ENCODE measurements at regions not wholly inside any gene's neighbourhood (a gene's known extent, or its start where the extent isn't known, plus 50 kb on each side); places are given as distances from the start of the nearest gene placed in this dataset.

- no peak for TF ChIP-seq PAX5 (IDR thresholded peaks at IDR 0.05; ENCODE audit: insufficient read depth, low read length, severe bottlenecking)
- no peak for TF ChIP-seq SPI1 (IDR thresholded peaks at IDR 0.05; ENCODE audit: low read depth, low read length)
- TF ChIP-seq POLR2A (IDR thresholded peaks at IDR 0.05; ENCODE audit: low read depth, low read length), result no peak
- TF ChIP-seq POU2F2 (IDR thresholded peaks at IDR 0.05; ENCODE audit: low read depth, low read length), result no peak
- no peak for TF ChIP-seq POLR2AphosphoS5 (IDR thresholded peaks at IDR 0.05; ENCODE audit: low read depth, low read length)
- TF ChIP-seq TAF1 (IDR thresholded peaks at IDR 0.05; ENCODE audit: low read depth, low read length), result no peak
- no peak for DNase-seq (ENCODE audit: insufficient read length, low spot score)
- FAIRE-seq, result no peak
Measured at GRCh38 chr3:189493271-189493670, 137.9 kb upstream of the TP63 start.

DNA sequence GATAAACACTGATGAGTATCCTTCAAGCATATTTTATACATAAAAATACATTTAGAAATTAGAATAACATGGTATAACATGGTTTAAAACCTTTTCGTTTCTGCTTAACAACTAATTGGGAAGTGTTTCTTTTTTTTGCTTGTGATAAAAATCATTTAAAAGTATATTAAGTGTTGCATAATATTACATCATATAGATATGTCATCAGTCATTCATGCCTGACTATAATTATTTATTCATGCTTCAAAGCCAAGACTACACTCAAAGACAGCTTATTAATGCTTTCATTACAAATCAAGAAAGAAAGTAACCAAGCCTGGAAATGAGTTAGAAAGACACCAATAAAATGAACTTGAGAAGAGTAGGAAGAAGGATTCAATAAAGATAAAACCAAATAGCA, 136.6 kb upstream of the TP63 start:
- no peak for TF ChIP-seq PAX5 (IDR thresholded peaks at IDR 0.05; ENCODE audit: insufficient read depth, low read length, severe bottlenecking)
- DNase-seq (ENCODE audit: insufficient read length, low spot score) (no peak), FAIRE-seq (no peak)

DNA sequence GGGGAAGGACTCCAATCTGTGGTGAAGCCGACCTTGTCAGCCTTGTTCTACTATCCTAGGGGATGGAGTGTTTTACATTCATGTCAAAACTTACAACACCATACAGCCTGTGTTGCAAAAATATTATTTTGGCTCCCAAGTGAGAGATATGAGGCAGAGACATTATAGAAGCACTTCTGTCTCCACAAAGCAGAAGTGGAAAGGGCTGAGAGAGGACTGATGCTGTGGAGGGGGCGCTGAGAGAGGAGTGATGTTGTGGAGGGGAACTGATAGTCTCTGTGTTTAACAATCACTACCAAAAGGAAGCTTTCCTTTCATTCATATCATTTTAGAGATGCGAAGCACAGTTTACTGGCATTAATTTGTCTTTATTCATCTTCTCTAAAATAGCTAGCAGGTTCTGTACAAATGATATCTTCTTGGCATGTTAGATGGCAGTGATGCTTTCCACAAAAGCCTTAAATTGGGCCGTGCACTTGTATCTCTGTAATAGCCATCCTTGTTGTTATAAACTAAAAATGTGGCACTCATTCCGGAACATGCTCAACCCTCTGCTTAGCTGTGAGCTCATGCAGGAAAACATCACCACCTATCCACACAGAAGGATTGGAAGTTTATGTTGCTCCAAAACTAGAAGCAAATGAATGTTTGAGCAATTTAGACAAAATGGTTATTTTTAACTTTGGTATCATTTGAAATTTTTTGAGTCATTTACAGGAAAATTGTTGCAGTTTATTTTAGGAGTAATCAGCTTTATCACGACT, 134.6 kb upstream of the TP63 start:
- no peak for TF ChIP-seq POU2F2 (IDR thresholded peaks at IDR 0.05; ENCODE audit: low read depth, low read length)
- TF ChIP-seq SPI1 (IDR thresholded peaks at IDR 0.05; ENCODE audit: low read depth, low read length), result peak; percentile 62
- no peak for TF ChIP-seq POLR2AphosphoS5 (IDR thresholded peaks at IDR 0.05; ENCODE audit: low read depth, low read length)
- no peak for FAIRE-seq
- DNase-seq (ENCODE audit: insufficient read length, low spot score), result no peak

GRCh38 chr3:189498995-189499704, 132.0 kb upstream of the TP63 start:
- DNase-seq (ENCODE audit: insufficient read length, low spot score), result no peak
- no peak for FAIRE-seq
- TF ChIP-seq POLR2AphosphoS5 (IDR thresholded peaks at IDR 0.05; ENCODE audit: low read depth, low read length) (no peak), TAF1 (IDR thresholded peaks at IDR 0.05; ENCODE audit: low read depth, low read length) (no peak), POU2F2 (IDR thresholded peaks at IDR 0.05; ENCODE audit: low read depth, low read length) (no peak), PAX5 (IDR thresholded peaks at IDR 0.05; ENCODE audit: insufficient read depth, low read length, severe bottlenecking) (no peak), SPI1 (IDR thresholded peaks at IDR 0.05; ENCODE audit: low read depth, low read length) (no peak), POLR2A (IDR thresholded peaks at IDR 0.05; ENCODE audit: low read depth, low read length) (no peak)

- no peak for DNase-seq (ENCODE audit: insufficient read length, low spot score)
- TF ChIP-seq POLR2AphosphoS5 (IDR thresholded peaks at IDR 0.05; ENCODE audit: low read depth, low read length) (no peak), POLR2A (IDR thresholded peaks at IDR 0.05; ENCODE audit: low read depth, low read length) (no peak)
- no peak for FAIRE-seq
Measured at GRCh38 chr3:189500299-189500698, 130.9 kb upstream of the TP63 start.

DNA sequence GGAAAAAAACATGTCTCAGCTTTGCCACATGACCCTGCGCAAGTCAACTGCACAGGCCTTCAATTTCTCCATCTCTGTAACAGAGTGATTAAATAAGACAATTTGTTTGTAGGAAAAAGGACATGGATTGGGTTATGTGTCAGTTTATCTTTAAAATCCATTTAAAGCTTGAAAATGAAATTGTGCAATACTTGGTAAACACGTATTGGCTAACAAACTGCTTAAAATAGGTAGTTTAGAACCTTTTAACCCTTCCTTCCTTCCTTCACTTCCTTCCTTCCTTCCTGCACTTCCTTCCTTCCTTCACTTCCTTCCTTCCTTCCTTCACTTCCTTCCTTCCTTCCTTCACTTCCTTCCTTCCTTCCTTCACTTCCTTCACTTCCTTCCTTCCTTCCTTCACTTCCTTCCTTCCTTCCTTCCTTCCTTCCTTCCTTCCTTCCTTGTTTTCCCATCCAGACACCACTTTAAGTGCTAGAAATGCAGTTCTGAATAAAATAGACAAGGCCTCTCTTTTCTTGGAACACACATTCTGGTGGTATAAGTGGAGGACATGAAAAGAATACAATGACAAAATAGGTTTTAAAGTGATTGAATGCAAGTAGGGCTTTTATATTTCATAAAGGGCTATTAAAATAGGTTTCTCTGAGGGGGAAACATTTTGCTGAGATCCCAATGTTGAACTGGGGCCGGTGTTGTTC, 130.2 kb upstream of the TP63 start:
- TF ChIP-seq TAF1 (IDR thresholded peaks at IDR 0.05; ENCODE audit: low read depth, low read length), result no peak
- no peak for TF ChIP-seq POLR2AphosphoS5 (IDR thresholded peaks at IDR 0.05; ENCODE audit: low read depth, low read length)
- TF ChIP-seq POU2F2 (IDR thresholded peaks at IDR 0.05; ENCODE audit: low read depth, low read length), result no peak
- no peak for TF ChIP-seq POLR2A (IDR thresholded peaks at IDR 0.05; ENCODE audit: low read depth, low read length)
- no peak for TF ChIP-seq SPI1 (IDR thresholded peaks at IDR 0.05; ENCODE audit: low read depth, low read length)
- TF ChIP-seq PAX5 (IDR thresholded peaks at IDR 0.05; ENCODE audit: insufficient read depth, low read length, severe bottlenecking), result no peak
- FAIRE-seq, result no peak
- no peak for DNase-seq (ENCODE audit: insufficient read length, low spot score)

DNA sequence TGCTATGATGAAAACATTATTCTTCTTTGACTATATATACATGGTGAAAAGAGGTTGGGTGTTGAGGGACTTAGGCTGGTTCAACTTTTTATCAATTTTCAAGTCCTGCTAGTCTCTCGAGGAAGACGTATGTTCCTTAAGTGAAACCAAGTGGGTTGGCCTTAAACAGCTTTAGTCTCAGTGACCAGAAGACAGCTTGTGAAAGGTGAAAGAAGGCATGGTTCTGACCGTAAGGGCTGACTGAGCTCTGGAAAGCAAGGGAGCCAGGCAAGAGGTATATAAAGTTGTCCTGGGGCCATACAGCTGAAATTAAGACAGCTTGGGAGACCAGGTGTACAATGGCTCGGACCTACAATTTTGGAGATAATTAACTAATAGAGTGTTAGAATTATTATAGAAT, 128.9 kb upstream of the TP63 start:
- TF ChIP-seq POLR2A (IDR thresholded peaks at IDR 0.05; ENCODE audit: low read depth, low read length) (no peak), POLR2AphosphoS5 (IDR thresholded peaks at IDR 0.05; ENCODE audit: low read depth, low read length) (no peak), POU2F2 (IDR thresholded peaks at IDR 0.05; ENCODE audit: low read depth, low read length) (no peak), TAF1 (IDR thresholded peaks at IDR 0.05; ENCODE audit: low read depth, low read length) (no peak), SPI1 (IDR thresholded peaks at IDR 0.05; ENCODE audit: low read depth, low read length) (no peak), PAX5 (IDR thresholded peaks at IDR 0.05; ENCODE audit: insufficient read depth, low read length, severe bottlenecking) (no peak)
- FAIRE-seq, result no peak
- no peak for DNase-seq (ENCODE audit: insufficient read length, low spot score)

DNA sequence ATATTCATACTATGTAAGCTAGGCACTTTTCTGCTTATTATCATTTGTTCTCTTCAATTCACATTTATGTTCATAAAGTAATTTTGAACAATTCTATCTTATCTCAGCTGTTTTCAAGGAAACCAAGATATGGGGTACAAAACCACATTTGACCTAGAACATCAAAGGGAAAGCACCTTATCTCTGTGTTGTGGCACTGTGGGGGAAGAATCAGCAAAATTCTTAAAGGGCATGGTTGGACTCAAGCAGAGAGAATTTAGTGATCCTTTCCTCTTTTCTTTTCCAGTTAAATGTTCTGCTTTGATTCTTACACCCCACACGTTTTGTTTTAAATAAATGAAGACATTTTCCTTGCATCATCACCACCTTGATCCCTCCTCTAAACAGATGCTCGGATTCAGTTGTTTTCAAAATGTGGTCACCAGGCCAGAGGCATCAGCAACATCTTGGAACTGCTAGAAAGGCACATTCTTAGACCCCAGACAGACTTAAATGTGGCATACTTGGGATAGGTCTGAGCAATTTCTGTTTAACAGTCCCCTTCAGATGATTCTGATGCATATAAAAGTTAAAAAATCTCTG, 128.4 kb upstream of the TP63 start:
- DNase-seq (ENCODE audit: insufficient read length, low spot score) (no peak), FAIRE-seq (no peak)
- no peak for TF ChIP-seq SPI1 (IDR thresholded peaks at IDR 0.05; ENCODE audit: low read depth, low read length)
- no peak for TF ChIP-seq POLR2A (IDR thresholded peaks at IDR 0.05; ENCODE audit: low read depth, low read length)
- no peak for TF ChIP-seq POU2F2 (IDR thresholded peaks at IDR 0.05; ENCODE audit: low read depth, low read length)

DNA sequence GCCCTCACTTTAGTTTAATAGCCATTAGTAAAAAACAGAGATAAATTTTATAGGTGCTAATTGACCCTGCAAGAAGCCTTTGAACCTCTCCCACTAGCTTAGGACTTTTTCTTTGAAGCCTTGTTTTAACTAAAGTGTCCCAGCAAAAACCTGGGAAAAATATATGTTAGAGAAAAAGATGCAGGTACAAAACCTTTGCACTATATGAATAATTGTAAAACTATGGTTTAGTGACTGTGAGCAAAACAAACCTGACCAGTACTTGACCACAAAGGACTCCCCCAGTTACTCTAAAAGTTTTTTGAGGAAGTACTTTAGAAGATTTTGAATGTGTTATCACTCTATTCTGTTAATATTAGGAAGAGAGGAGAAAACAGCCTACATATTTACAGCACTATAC, 123.3 kb upstream of the TP63 start:
- no peak for TF ChIP-seq TAF1 (IDR thresholded peaks at IDR 0.05; ENCODE audit: low read depth, low read length)
- no peak for TF ChIP-seq POU2F2 (IDR thresholded peaks at IDR 0.05; ENCODE audit: low read depth, low read length)
- TF ChIP-seq PAX5 (IDR thresholded peaks at IDR 0.05; ENCODE audit: insufficient read depth, low read length, severe bottlenecking), result no peak
- no peak for TF ChIP-seq SPI1 (IDR thresholded peaks at IDR 0.05; ENCODE audit: low read depth, low read length)
- no peak for TF ChIP-seq POLR2A (IDR thresholded peaks at IDR 0.05; ENCODE audit: low read depth, low read length)
- TF ChIP-seq POLR2AphosphoS5 (IDR thresholded peaks at IDR 0.05; ENCODE audit: low read depth, low read length), result no peak
- FAIRE-seq (no peak), DNase-seq (ENCODE audit: insufficient read length, low spot score) (no peak)
